Lower lobe of right lung (tissue), 2 donors: ENCODE measurements at regions not wholly inside any gene's neighbourhood (a gene's known extent, or its start where the extent isn't known, plus 50 kb on each side); places are given as distances from the start of the nearest gene placed in this dataset.
A peak's percentile ranks its signal among the peaks of the same experiment; 100 is the strongest.

Source experiments
- ATAC-seq, 2 donors: fragments of 200-7000 bp; cut with Tn5 transposase; one replicate each; pipeline ENCODE4 v1.9.1; 2020 to 2022; ENCODE audit warnings: mild to moderate bottlenecking in 2 of 2, moderate library complexity in 2 of 2
- DNase-seq: peaks from one replicate; pipeline ENCODE4 v3.0.0-alpha.2; 2020
- H3K27ac ChIP-seq: fragments of 200-600 bp; one replicate; pipeline ENCODE4 v1.8.0; 2022
- H3K27me3 ChIP-seq: fragments of 200-600 bp; one replicate; pipeline ENCODE4 v1.8.0; 2022; ENCODE audit warnings: low read depth
- H3K36me3 ChIP-seq: fragments of 200-600 bp; one replicate; pipeline ENCODE4 v1.8.0; 2022; ENCODE audit warnings: mild to moderate bottlenecking
- H3K4me1 ChIP-seq: fragments of 200-600 bp; one replicate; pipeline ENCODE4 v1.8.0; 2022
- H3K4me3 ChIP-seq: fragments of 200-600 bp; one replicate; pipeline ENCODE4 v1.8.0; 2022; ENCODE audit warnings: mild to moderate bottlenecking
- H3K9me3 ChIP-seq: fragments of 200-600 bp; one replicate; pipeline ENCODE4 v1.8.0; 2022
- intact Hi-C: fragments of 100-400 bp; cut with DNase I; formaldehyde crosslinking; loops from one replicate; pipeline ENCODE4 v1.11.0; 2022
- TF ChIP-seq, protein P1 (sequence below): fragments of 200-600 bp; IDR thresholded peaks from one replicate; pipeline ENCODE4 v1.8.0; 2022; ENCODE audit warnings: antibody characterized with exemption, mild to moderate bottlenecking
- donor health status: DM: no; HTN: yes; CAD: no; lungs with severe emphysema.

DNA sequence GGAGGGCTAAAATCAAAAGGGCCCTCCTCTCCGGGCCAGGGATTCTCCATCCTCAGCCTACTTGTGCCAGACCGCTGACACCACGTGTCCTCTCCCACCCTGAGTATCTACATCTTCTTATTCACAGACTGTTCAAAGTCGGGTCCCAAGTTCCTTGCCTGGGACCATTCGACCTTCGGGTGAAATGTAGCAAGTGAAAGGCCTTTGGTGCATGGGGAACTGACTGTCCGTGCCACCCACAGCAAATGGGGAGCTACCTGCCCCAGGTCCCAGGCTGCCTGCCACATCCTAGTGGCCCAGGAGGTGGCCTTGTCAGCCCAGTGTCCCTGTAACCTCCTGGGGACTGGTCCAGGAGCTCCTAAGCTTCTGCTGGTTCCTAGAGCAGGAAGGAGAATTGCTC is 67.3 kb downstream of the RTL6 start:
- no peaks in the 10 kb centered on the region for H3K4me1 ChIP-seq
- peaks cover 11% of the 10 kb centered on the region for H3K27me3 ChIP-seq
- no peak for DNase-seq
- H3K9me3 ChIP-seq = no peaks in the 10 kb centered on the region
- TF ChIP-seq, protein P1, sequence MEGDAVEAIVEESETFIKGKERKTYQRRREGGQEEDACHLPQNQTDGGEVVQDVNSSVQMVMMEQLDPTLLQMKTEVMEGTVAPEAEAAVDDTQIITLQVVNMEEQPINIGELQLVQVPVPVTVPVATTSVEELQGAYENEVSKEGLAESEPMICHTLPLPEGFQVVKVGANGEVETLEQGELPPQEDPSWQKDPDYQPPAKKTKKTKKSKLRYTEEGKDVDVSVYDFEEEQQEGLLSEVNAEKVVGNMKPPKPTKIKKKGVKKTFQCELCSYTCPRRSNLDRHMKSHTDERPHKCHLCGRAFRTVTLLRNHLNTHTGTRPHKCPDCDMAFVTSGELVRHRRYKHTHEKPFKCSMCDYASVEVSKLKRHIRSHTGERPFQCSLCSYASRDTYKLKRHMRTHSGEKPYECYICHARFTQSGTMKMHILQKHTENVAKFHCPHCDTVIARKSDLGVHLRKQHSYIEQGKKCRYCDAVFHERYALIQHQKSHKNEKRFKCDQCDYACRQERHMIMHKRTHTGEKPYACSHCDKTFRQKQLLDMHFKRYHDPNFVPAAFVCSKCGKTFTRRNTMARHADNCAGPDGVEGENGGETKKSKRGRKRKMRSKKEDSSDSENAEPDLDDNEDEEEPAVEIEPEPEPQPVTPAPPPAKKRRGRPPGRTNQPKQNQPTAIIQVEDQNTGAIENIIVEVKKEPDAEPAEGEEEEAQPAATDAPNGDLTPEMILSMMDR = no peak
- H3K4me3 ChIP-seq = no peak overlapping the region
- no peaks in the 10 kb centered on the region for H3K36me3 ChIP-seq
- no peak for ATAC-seq
- intact Hi-C loops = no loop called here
- no peak overlapping the region for H3K27ac ChIP-seq

DNA sequence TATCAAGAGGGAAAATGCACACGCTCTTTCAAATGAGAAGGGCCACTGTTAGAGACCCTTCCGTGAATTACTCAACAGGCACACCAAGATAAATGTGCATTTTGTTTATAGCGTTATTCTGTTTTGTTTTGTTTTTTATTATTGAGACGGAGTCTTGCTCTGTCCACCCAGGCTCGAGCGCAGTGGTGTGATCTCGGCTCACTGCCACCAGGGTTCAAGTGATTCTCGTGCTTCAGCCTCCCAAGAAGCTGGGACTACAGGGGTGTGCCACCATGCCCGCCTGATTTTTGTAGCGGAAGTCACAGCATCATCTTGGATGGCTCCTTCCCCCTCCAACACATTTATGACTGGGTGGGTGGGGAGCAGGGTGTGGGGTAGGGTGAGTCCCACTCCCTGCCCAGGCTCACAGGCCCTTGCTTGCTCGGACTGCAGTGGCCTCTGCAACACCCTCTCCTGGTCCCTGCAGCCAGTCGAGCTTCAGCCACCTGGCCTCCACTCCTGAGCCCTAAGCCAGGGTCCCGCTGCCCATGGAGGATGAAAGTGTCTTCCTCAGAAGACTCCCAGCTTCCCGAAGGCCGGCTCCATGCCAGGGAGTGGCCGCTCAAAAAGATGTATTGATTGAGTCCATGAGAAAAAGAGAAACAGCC is 68.0 kb downstream of the RTL6 start:
- peaks cover 11% of the 10 kb centered on the region for H3K27me3 ChIP-seq
- H3K27ac ChIP-seq = no peak overlapping the region
- no peaks in the 10 kb centered on the region for H3K9me3 ChIP-seq
- intact Hi-C loops = no loop called here
- ATAC-seq (no peak), DNase-seq (no peak)
- H3K4me3 ChIP-seq = no peak overlapping the region
- H3K4me1 ChIP-seq = no peaks in the 10 kb centered on the region
- TF ChIP-seq, protein P1 = no peak
- H3K36me3 ChIP-seq = no peaks in the 10 kb centered on the region

DNA sequence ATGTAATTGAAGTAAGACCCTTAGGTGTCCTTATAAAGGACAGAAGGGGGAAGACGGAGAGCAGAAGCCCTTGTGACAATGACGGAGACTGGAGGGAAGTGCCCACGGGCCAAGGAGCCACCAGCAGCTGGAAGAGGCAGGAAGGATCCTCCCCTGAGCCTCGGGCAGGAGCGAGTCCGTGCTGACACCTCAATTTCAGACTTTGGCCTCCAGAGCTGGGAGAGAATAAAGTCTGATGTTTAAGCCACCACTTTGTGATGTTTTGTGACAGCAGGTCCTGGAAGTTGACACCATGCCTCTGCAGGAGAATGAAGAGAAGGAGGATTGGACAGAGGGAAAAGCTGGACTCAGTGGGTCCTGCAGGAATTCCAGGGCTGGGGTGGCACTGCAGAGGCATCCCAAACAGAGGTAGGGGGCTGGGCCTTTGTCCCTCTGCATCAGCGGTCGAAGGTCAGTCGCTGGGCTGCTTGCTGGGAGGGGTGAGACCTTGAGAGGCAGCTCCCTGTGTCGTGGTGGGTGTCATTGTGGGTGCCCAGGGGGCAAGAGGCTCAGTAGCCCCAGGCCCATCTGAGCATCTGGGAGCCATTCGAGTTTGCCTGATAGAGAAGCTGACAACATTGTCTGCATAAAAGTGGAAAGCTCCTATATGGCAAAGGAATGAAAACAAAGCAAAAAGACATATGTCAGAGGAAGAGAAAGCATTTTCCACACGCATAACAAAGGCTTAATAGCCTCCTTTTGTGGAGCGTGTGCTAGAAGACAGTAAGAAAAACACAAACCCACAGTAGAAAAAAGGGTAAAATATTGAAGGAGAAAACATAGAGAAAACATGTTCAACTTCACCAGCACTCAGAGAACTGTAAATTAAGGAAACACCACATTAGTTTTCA is 68.8 kb downstream of the RTL6 start:
- DNase-seq = peak; percentile 27
- TF ChIP-seq, protein P1 = no peak
- no peaks in the 10 kb centered on the region for H3K36me3 ChIP-seq
- no peak overlapping the region for H3K4me3 ChIP-seq
- H3K27ac ChIP-seq = no peak overlapping the region
- ATAC-seq = no peak
- intact Hi-C loops = no loop called here
- H3K27me3 ChIP-seq = peaks cover 11% of the 10 kb centered on the region
- no peaks in the 10 kb centered on the region for H3K4me1 ChIP-seq
- H3K9me3 ChIP-seq = no peaks in the 10 kb centered on the region

DNA sequence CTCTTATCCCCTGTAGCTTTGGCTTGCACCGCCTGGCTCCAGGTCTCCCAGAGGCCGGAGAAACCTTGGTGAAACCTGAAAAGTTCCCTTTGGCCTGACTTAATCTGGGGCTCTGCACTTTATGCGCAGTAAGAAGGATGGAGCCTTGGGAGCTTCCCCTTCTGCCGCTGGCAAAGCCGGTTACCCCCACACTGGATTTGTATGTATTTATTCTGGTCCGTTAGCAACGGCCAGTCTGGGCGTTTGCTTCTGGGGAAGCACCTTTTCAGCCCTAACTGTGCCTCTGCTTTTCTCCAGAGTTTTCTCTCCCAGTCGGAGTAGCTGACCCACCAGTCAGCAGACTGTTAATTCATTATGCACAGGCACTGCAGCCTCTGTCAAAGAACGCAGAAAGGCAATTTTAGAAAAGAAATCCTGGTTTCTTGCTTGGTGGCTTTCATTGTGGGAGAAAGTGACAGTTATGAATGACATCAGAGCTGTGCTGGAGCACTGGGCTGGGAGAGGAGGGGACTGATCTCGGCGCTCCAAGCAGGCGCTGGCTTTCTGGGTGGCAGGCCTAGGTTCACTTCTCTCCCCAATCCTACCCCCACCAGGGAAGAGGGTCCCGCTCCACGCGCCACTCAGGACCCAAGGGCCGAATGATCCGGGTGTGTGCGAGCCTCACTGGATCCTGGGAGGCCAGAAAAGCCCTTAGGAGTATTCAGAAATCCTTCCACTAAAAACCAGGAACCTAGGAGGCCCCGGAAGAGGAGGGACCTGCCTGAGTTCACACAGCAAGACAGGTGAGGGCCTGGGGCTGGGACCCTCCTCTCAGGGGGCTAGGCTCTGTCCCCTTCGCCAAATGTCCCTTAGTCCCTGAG is 70.2 kb downstream of the RTL6 start:
- H3K27ac ChIP-seq = no peak overlapping the region
- DNase-seq = peak; percentile 38

DNA sequence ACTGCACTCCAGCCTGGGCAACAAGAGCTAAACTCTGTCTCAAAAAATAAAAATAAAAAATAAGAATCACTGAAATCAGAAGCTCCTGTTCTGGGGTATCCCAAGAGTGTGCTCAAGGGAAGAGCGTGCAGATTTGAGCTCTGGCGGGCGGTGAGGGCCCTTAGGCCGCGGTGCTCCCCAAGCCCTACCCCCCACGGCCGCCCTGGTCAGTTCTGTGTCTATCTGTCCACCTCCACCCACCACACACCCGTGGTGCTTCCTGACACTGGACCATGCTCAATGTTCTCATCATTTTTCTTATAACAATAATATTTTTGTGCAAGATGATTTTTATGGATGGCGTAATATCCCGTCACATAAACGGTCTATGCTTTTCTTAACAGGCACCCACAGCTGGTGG is 71.1 kb downstream of the RTL6 start:
- Histone ChIP-seq H3K27me3 (peaks cover 18% of the 10 kb centered on the region), H3K9me3 (no peaks in the 10 kb centered on the region), H3K4me3 (no peak overlapping the region), H3K4me1 (no peaks in the 10 kb centered on the region), H3K27ac (no peak overlapping the region), H3K36me3 (no peaks in the 10 kb centered on the region)
- intact Hi-C loops = no loop called here
- no peak for ATAC-seq
- no peak for DNase-seq
- TF ChIP-seq, protein P1 = no peak

More for the DNA sequence above, 70.2 kb downstream of the RTL6 start:
- TF ChIP-seq, protein P1 = no peak
- H3K4me1 ChIP-seq = no peaks in the 10 kb centered on the region
- H3K36me3 ChIP-seq = no peaks in the 10 kb centered on the region
- no peak for ATAC-seq
- peaks cover 18% of the 10 kb centered on the region for H3K27me3 ChIP-seq
- intact Hi-C loops = no loop called here
- no peak overlapping the region for H3K4me3 ChIP-seq
- no peaks in the 10 kb centered on the region for H3K9me3 ChIP-seq
